ENCODE measurements at regions not wholly inside any gene's neighbourhood (a gene's known extent, or its start where the extent isn't known, plus 50 kb on each side); places are given as distances from the start of the nearest gene placed in this dataset.
"Not testable (repeated sequence)": the region's sequence is repeated elsewhere in the genome, so short reads cannot be mapped to it uniquely, and the experiment has no call there.

- not testable (repeated sequence) for H3K4me3 Mint-ChIP-seq; H3K27me3 ChIP-seq (ENCODE audit: control insufficient read depth, insufficient read depth, low read length, poor library complexity, severe bottlenecking); H3K27ac Mint-ChIP-seq; H3K9ac ChIP-seq (ENCODE audit: extremely low read depth, low read length, poor library complexity, severe bottlenecking); H3K4me1 Mint-ChIP-seq; H3K4me1 ChIP-seq (ENCODE audit: control insufficient read depth, insufficient read depth, low read length); H3K36me3 ChIP-seq (ENCODE audit: control insufficient read depth, insufficient read depth, low read length); H3K27me3 Mint-ChIP-seq (ENCODE audit: insufficient read depth); H3K27ac ChIP-seq (ENCODE audit: low read depth, low read length); H3K9me3 ChIP-seq (ENCODE audit: control insufficient read depth, low read length); DNase-seq; H3K36me3 Mint-ChIP-seq (ENCODE audit: low read depth); H3K4me3 ChIP-seq (ENCODE audit: low read length)
- whole genome bisulfite sequencing, 2 experiments (ENCODE audit: insufficient coverage in 1 of 2, insufficient read length in 1 of 2) = 67% methylated on average over 2 of the region's 3 CpGs; no CpG with 5 or more reads in 1 of the 2 experiments
- TF ChIP-seq CTCF (conservative IDR thresholded peaks at IDR 0.05) = peak; percentile 40
- peaks cover 18% of the 10 kb centered on the region for H3K9me3 Mint-ChIP-seq
Observed at GRCh38 chr2:90027231-90027643, 1335.8 kb downstream of the RPIA start.

GRCh38 chr2:90028381-90029079, 1337.1 kb downstream of the RPIA start:
- not testable (repeated sequence) for H3K4me1 ChIP-seq (ENCODE audit: control insufficient read depth, insufficient read depth, low read length); H3K27ac Mint-ChIP-seq; H3K27me3 ChIP-seq (ENCODE audit: control insufficient read depth, insufficient read depth, low read length, poor library complexity, severe bottlenecking); H3K27me3 Mint-ChIP-seq (ENCODE audit: insufficient read depth); H3K4me3 Mint-ChIP-seq; H3K4me3 ChIP-seq (ENCODE audit: low read length); H3K9me3 ChIP-seq (ENCODE audit: control insufficient read depth, low read length); H3K9ac ChIP-seq (ENCODE audit: extremely low read depth, low read length, poor library complexity, severe bottlenecking); H3K36me3 ChIP-seq (ENCODE audit: control insufficient read depth, insufficient read depth, low read length); H3K36me3 Mint-ChIP-seq (ENCODE audit: low read depth); H3K4me1 Mint-ChIP-seq; H3K27ac ChIP-seq (ENCODE audit: low read depth, low read length); DNase-seq
- 67 to 69% methylated on average over 1 to 7 of the region's 8 CpGs for WGBS, 2 experiments (ENCODE audit: insufficient coverage in 1 of 2, insufficient read length in 1 of 2)
- H3K9me3 Mint-ChIP-seq = peaks cover 23% of the 10 kb centered on the region

- not testable (repeated sequence) for DNase-seq; H3K9me3 ChIP-seq (ENCODE audit: control insufficient read depth, low read length); H3K4me1 Mint-ChIP-seq; H3K36me3 ChIP-seq (ENCODE audit: control insufficient read depth, insufficient read depth, low read length); H3K27ac ChIP-seq (ENCODE audit: low read depth, low read length); H3K4me3 ChIP-seq (ENCODE audit: low read length); H3K36me3 Mint-ChIP-seq (ENCODE audit: low read depth); H3K27me3 ChIP-seq (ENCODE audit: control insufficient read depth, insufficient read depth, low read length, poor library complexity, severe bottlenecking); H3K27me3 Mint-ChIP-seq (ENCODE audit: insufficient read depth); H3K9ac ChIP-seq (ENCODE audit: extremely low read depth, low read length, poor library complexity, severe bottlenecking); H3K4me3 Mint-ChIP-seq; H3K27ac Mint-ChIP-seq; H3K4me1 ChIP-seq (ENCODE audit: control insufficient read depth, insufficient read depth, low read length)
- H3K9me3 Mint-ChIP-seq = peaks cover 25% of the 10 kb centered on the region
- 73% methylated on average over 1 of the region's 1 CpG; no CpG with 5 or more reads in 1 of the 2 experiments for WGBS, 2 experiments (ENCODE audit: insufficient coverage in 1 of 2, insufficient read length in 1 of 2)
Observed at GRCh38 chr2:90029080-90029428, 1337.6 kb downstream of the RPIA start.

GRCh38 chr2:90032269-90032668, 1340.8 kb downstream of the RPIA start:
- H3K9ac ChIP-seq (ENCODE audit: extremely low read depth, low read length, poor library complexity, severe bottlenecking); H3K27ac ChIP-seq (ENCODE audit: low read depth, low read length); H3K9me3 ChIP-seq (ENCODE audit: control insufficient read depth, low read length); H3K4me3 ChIP-seq (ENCODE audit: low read length); H3K27me3 ChIP-seq (ENCODE audit: control insufficient read depth, insufficient read depth, low read length, poor library complexity, severe bottlenecking); H3K27ac Mint-ChIP-seq; H3K36me3 ChIP-seq (ENCODE audit: control insufficient read depth, insufficient read depth, low read length); H3K27me3 Mint-ChIP-seq (ENCODE audit: insufficient read depth); H3K4me1 Mint-ChIP-seq; H3K4me3 Mint-ChIP-seq; H3K36me3 Mint-ChIP-seq (ENCODE audit: low read depth); H3K4me1 ChIP-seq (ENCODE audit: control insufficient read depth, insufficient read depth, low read length); DNase-seq: not testable (repeated sequence)
- 76% methylated on average over 2 of the region's 2 CpGs; no CpG with 5 or more reads in 1 of the 2 experiments for WGBS, 2 experiments (ENCODE audit: insufficient coverage in 1 of 2, insufficient read length in 1 of 2)
- peaks cover 25% of the 10 kb centered on the region for H3K9me3 Mint-ChIP-seq
